HEK293 (cell line): ENCODE measurements at regions not wholly inside any gene's neighbourhood (a gene's known extent, or its start where the extent isn't known, plus 50 kb on each side); places are given as distances from the start of the nearest gene placed in this dataset.

Source experiments
- CTCF ChIA-PET: fragments of 350-600 bp; formaldehyde crosslinking; extraction: SDS; loops from one replicate; lab custom pipeline; 2021; ENCODE audit warnings: antibody characterized with exemption; lab: Yijun Ruan, JAX
- POLR2A ChIA-PET: fragments of 300-600 bp; formaldehyde crosslinking; extraction: SDS; loops from one replicate; lab custom pipeline; 2020; ENCODE audit warnings: antibody characterized with exemption, inconsistent platforms; lab: Yijun Ruan, JAX
- H3K27ac ChIP-seq: fragments of 200-500 bp; sonication (Bioruptor generic); 2 replicates; pipeline ENCODE4 v1.5.1; 2014; ENCODE audit warnings: low read depth, low read length, control low read depth, inconsistent platforms; ENCODE audit errors: extremely low read depth
- H3K36me3 ChIP-seq, 2 experiments: fragments of 200-500 bp in 1 of 2; sonication (Bioruptor generic) in 1 of 2; 1 replicate in 1 of 2; 2 replicates in 1 of 2; pipeline ENCODE4 v1.5.1; 2014 to 2017; ENCODE audit warnings: inconsistent platforms in 2 of 2, low read length in 2 of 2; ENCODE audit not compliant: control insufficient read depth in 2 of 2, insufficient read depth in 1 of 2
- H3K4me1 ChIP-seq: fragments of 200-500 bp; sonication (Bioruptor generic); 2 replicates; pipeline ENCODE4 v1.5.1; 2014; ENCODE audit warnings: mild to moderate bottlenecking, low read length, inconsistent platforms; ENCODE audit not compliant: control insufficient read depth, insufficient read depth
- H3K4me3 ChIP-seq: 2 replicates; pipeline ENCODE4 v1.5.1; 2011; ENCODE audit warnings: low read depth, mild to moderate bottlenecking, control low read depth, low read length, moderate library complexity
- H3K9me3 ChIP-seq: fragments of 200-500 bp; sonication (Bioruptor generic); 2 replicates; pipeline ENCODE4 v1.5.1; 2014; ENCODE audit warnings: low read depth, low read length, inconsistent platforms; ENCODE audit not compliant: control insufficient read depth, insufficient read depth
- CTCF ChIP-seq: fragments of 450-650 bp; formaldehyde crosslinking; IDR thresholded peaks from 2 replicates; pipeline ENCODE4 v1.5.1; 2016; ENCODE audit warnings: missing biosample characterization, missing genetic modification characterization
- GLIS1 ChIP-seq: fragments of 450-650 bp; formaldehyde crosslinking; IDR thresholded peaks from 2 replicates; pipeline ENCODE4 v1.5.1; 2016; ENCODE audit warnings: missing biosample characterization, missing genetic modification characterization
- IKZF3 ChIP-seq: fragments of 450-650 bp; IDR thresholded peaks from 2 replicates; pipeline ENCODE4 v1.5.0; 2018; ENCODE audit warnings: missing biosample characterization, mild to moderate bottlenecking, missing genetic modification characterization, moderate library complexity
- OVOL3 ChIP-seq: fragments of 450-650 bp; formaldehyde crosslinking; IDR thresholded peaks from 2 replicates; pipeline ENCODE4 v1.5.1; 2016; ENCODE audit warnings: missing biosample characterization, missing genetic modification characterization
- TCF7L2 ChIP-seq: IDR thresholded peaks from 2 replicates; pipeline ENCODE4 v1.6.1; 2011; ENCODE audit warnings: low read depth, mild to moderate bottlenecking, inconsistent platforms, low read length, moderate library complexity, borderline replicate concordance
- TRIM28 ChIP-seq: IDR thresholded peaks from 2 replicates; pipeline ENCODE4 v1.6.1; 2011; ENCODE audit warnings: low read length, control low read depth, borderline replicate concordance
- ZBTB1 ChIP-seq: fragments of 450-650 bp; formaldehyde crosslinking; IDR thresholded peaks from 2 replicates; pipeline ENCODE4 v1.5.1; 2016; ENCODE audit warnings: missing biosample characterization, missing genetic modification characterization
- ZBTB7A ChIP-seq: fragments of 450-650 bp; formaldehyde crosslinking; IDR thresholded peaks from 2 replicates; pipeline ENCODE4 v1.5.1; 2016; ENCODE audit warnings: low read depth, missing biosample characterization, missing genetic modification characterization
- ZFP41 ChIP-seq: fragments of 450-650 bp; formaldehyde crosslinking; IDR thresholded peaks from 2 replicates; pipeline ENCODE4 v1.5.1; 2016; ENCODE audit warnings: missing biosample characterization, missing genetic modification characterization, borderline replicate concordance
- ZNF174 ChIP-seq: fragments of 450-650 bp; formaldehyde crosslinking; IDR thresholded peaks from 2 replicates; pipeline ENCODE4 v1.5.0; 2017; ENCODE audit warnings: missing biosample characterization, mild to moderate bottlenecking, missing genetic modification characterization
- ZNF214 ChIP-seq: fragments of 450-650 bp; formaldehyde crosslinking; IDR thresholded peaks from 2 replicates; pipeline ENCODE4 v1.5.1; 2017; ENCODE audit warnings: missing biosample characterization, mild to moderate bottlenecking, missing genetic modification characterization, borderline replicate concordance
- ZNF266 ChIP-seq: fragments of 450-650 bp; formaldehyde crosslinking; IDR thresholded peaks from 2 replicates; pipeline ENCODE4 v1.5.1; 2016; ENCODE audit warnings: missing biosample characterization, missing genetic modification characterization, low read depth
- ZNF274 ChIP-seq, 2 experiments: fragments of 200-500 bp in 1 of 2; fragments of 450-650 bp in 1 of 2; sonication (Bioruptor generic) in 1 of 2; formaldehyde crosslinking in 1 of 2; IDR thresholded peaks; 2 replicates each; pipeline versions ENCODE4 v1.5.1 to v1.6.1; 2014 to 2016; ENCODE audit warnings: borderline replicate concordance in 1 of 2, inconsistent platforms in 1 of 2, low read length in 1 of 2, missing biosample characterization in 1 of 2, missing genetic modification characterization in 1 of 2
- ZNF302 ChIP-seq: fragments of 450-650 bp; formaldehyde crosslinking; IDR thresholded peaks from 2 replicates; pipeline ENCODE4 v1.5.1; 2016; ENCODE audit warnings: missing biosample characterization, missing genetic modification characterization, low read depth
- ZNF350 ChIP-seq: fragments of 450-650 bp; formaldehyde crosslinking; IDR thresholded peaks from 2 replicates; pipeline ENCODE4 v1.5.0; 2017; ENCODE audit warnings: missing biosample characterization, mild to moderate bottlenecking, missing genetic modification characterization
- ZNF404 ChIP-seq: fragments of 450-650 bp; formaldehyde crosslinking; IDR thresholded peaks from 2 replicates; pipeline ENCODE4 v1.5.1; 2017; ENCODE audit warnings: missing biosample characterization, missing genetic modification characterization
- ZNF48 ChIP-seq: fragments of 450-650 bp; formaldehyde crosslinking; IDR thresholded peaks from 2 replicates; pipeline ENCODE4 v1.5.1; 2016; ENCODE audit warnings: missing biosample characterization, missing genetic modification characterization
- ZNF501 ChIP-seq: fragments of 450-650 bp; formaldehyde crosslinking; IDR thresholded peaks from 2 replicates; pipeline ENCODE4 v1.5.1; 2016; ENCODE audit warnings: missing biosample characterization, missing genetic modification characterization
- ZNF548 ChIP-seq: fragments of 450-650 bp; formaldehyde crosslinking; IDR thresholded peaks from 2 replicates; pipeline ENCODE4 v1.5.1; 2016; ENCODE audit warnings: missing biosample characterization, missing genetic modification characterization
- ZNF561 ChIP-seq: fragments of 450-650 bp; IDR thresholded peaks from 2 replicates; pipeline ENCODE4 v1.5.1; 2018; ENCODE audit warnings: missing biosample characterization, missing genetic modification characterization, borderline replicate concordance
- ZNF571 ChIP-seq: fragments of 450-650 bp; formaldehyde crosslinking; IDR thresholded peaks from 2 replicates; pipeline ENCODE4 v1.5.0; 2017; ENCODE audit warnings: missing biosample characterization, missing genetic modification characterization
- ZNF654 ChIP-seq: fragments of 450-650 bp; formaldehyde crosslinking; IDR thresholded peaks from 2 replicates; pipeline ENCODE4 v1.5.1; 2016; ENCODE audit warnings: low read depth, missing biosample characterization, missing genetic modification characterization
- ZNF747 ChIP-seq: fragments of 450-650 bp; formaldehyde crosslinking; IDR thresholded peaks from 2 replicates; pipeline ENCODE4 v1.5.1; 2016; ENCODE audit warnings: missing biosample characterization, missing genetic modification characterization
- ZNF791 ChIP-seq: fragments of 450-650 bp; formaldehyde crosslinking; IDR thresholded peaks from 2 replicates; pipeline ENCODE4 v1.5.1; 2016; ENCODE audit warnings: missing biosample characterization, missing genetic modification characterization
- ZSCAN16 ChIP-seq: fragments of 450-650 bp; formaldehyde crosslinking; IDR thresholded peaks from 2 replicates; pipeline ENCODE4 v1.5.1; 2016; ENCODE audit warnings: missing biosample characterization, missing genetic modification characterization
- TF ChIP-seq, protein P1 (sequence below): fragments of 450-650 bp; formaldehyde crosslinking; IDR thresholded peaks from 2 replicates; pipeline ENCODE4; 2016; ENCODE audit warnings: missing biosample characterization, missing genetic modification characterization
- TF ChIP-seq, protein P2 (sequence below): fragments of 450-650 bp; formaldehyde crosslinking; IDR thresholded peaks from 2 replicates; pipeline ENCODE4 v1.5.1; 2017; ENCODE audit warnings: missing biosample characterization, missing genetic modification characterization
- TF ChIP-seq, protein P3 (sequence below): fragments of 450-650 bp; formaldehyde crosslinking; IDR thresholded peaks from 2 replicates; pipeline ENCODE4 v1.5.1; 2017; ENCODE audit warnings: missing biosample characterization, missing genetic modification characterization

- TF ChIP-seq GLIS1 (no peak), ZNF501 (tag by site-specific recombination) (no peak), ZNF302 (no peak)
- TF ChIP-seq, all 188 proteins: peak for 0
Observed at GRCh38 chr6:148081076-148081475, 261.6 kb upstream of the SASH1 start (continued).

GRCh38 chr6:148082044-148082443 is 260.6 kb upstream of the SASH1 start:
- POLR2A ChIA-PET, result no interaction called here
- Histone ChIP-seq H3K27ac (no peak overlapping the region), H3K9me3 (no peaks in the 10 kb centered on the region), H3K4me1 (no peaks in the 10 kb centered on the region), H3K36me3 (no peaks in the 10 kb centered on the region), H3K4me3 (no peak overlapping the region)
- TF ChIP-seq ZNF561 (tag by site-specific recombination) (no peak), ZSCAN16 (tag by site-specific recombination) (no peak), IKZF3 (tag by site-specific recombination) (no peak), ZNF214 (tag by site-specific recombination) (no peak)
- TF ChIP-seq, protein P1, sequence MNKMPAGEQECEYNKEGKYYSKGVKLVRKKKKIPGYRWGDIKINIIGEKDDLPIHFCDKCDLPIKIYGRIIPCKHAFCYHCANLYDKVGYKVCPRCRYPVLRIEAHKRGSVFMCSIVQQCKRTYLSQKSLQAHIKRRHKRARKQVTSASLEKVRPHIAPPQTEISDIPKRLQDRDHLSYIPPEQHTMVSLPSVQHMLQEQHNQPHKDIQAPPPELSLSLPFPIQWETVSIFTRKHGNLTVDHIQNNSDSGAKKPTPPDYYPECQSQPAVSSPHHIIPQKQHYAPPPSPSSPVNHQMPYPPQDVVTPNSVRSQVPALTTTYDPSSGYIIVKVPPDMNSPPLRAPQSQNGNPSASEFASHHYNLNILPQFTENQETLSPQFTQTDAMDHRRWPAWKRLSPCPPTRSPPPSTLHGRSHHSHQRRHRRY, result no peak
- CTCF ChIA-PET, result interaction anchor here (1.0 to 1.2 kb wide), 3 partner anchors 15 to 700 kb away, joined by 3 read pairs; no protein-coding TSS in a partner anchor

GRCh38 chr6:148082696-148083095 is 259.9 kb upstream of the SASH1 start:
- ChIA-PET CTCF (interaction anchor here (1.0 to 1.1 kb wide), 2 partner anchors 20 to 701 kb away, joined by 3 read pairs; no protein-coding TSS in a partner anchor), POLR2A (no interaction called here)
- no peak for TF ChIP-seq ZNF654
- TF ChIP-seq CTCF (tag by site-specific recombination), result no peak
- TF ChIP-seq ZNF548, result no peak
- TF ChIP-seq ZNF791 (tag by site-specific recombination), result no peak
- no peak for TF ChIP-seq OVOL3 (tag by site-specific recombination)
- no peak for TF ChIP-seq ZBTB1 (tag by site-specific recombination)
- no peak for TF ChIP-seq ZNF350
- no peak for TF ChIP-seq ZNF404 (tag by site-specific recombination)
- no peak for TF ChIP-seq ZNF48
- no peak for TF ChIP-seq TRIM28
- TF ChIP-seq ZNF174 (tag by site-specific recombination), result no peak
- no peak for TF ChIP-seq ZNF266
- no peak for TF ChIP-seq ZNF571 (tag by site-specific recombination)
- TF ChIP-seq ZBTB7A, result no peak
- TF ChIP-seq, protein P2, sequence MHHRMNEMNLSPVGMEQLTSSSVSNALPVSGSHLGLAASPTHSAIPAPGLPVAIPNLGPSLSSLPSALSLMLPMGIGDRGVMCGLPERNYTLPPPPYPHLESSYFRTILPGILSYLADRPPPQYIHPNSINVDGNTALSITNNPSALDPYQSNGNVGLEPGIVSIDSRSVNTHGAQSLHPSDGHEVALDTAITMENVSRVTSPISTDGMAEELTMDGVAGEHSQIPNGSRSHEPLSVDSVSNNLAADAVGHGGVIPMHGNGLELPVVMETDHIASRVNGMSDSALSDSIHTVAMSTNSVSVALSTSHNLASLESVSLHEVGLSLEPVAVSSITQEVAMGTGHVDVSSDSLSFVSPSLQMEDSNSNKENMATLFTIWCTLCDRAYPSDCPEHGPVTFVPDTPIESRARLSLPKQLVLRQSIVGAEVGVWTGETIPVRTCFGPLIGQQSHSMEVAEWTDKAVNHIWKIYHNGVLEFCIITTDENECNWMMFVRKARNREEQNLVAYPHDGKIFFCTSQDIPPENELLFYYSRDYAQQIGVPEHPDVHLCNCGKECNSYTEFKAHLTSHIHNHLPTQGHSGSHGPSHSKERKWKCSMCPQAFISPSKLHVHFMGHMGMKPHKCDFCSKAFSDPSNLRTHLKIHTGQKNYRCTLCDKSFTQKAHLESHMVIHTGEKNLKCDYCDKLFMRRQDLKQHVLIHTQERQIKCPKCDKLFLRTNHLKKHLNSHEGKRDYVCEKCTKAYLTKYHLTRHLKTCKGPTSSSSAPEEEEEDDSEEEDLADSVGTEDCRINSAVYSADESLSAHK (tag by site-specific recombination), result no peak
- no peak for TF ChIP-seq ZFP41 (tag by site-specific recombination)
- no peak for TF ChIP-seq ZNF747 (tag by site-specific recombination)
- TF ChIP-seq ZNF274 (IDR thresholded peaks at IDR 0.05; ENCODE audit: low read length), result no peak
- no peak for TF ChIP-seq ZNF274 (tag by site-specific recombination; IDR thresholded peaks at IDR 0.05; ENCODE audit: borderline replicate concordance)
- no peak for TF ChIP-seq TCF7L2
- TF ChIP-seq, protein P3, sequence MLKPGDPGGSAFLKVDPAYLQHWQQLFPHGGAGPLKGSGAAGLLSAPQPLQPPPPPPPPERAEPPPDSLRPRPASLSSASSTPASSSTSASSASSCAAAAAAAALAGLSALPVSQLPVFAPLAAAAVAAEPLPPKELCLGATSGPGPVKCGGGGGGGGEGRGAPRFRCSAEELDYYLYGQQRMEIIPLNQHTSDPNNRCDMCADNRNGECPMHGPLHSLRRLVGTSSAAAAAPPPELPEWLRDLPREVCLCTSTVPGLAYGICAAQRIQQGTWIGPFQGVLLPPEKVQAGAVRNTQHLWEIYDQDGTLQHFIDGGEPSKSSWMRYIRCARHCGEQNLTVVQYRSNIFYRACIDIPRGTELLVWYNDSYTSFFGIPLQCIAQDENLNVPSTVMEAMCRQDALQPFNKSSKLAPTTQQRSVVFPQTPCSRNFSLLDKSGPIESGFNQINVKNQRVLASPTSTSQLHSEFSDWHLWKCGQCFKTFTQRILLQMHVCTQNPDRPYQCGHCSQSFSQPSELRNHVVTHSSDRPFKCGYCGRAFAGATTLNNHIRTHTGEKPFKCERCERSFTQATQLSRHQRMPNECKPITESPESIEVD (tag by site-specific recombination), result no peak
- TF ChIP-seq, all 188 proteins: peak for 0
- no peaks in the 10 kb centered on the region for H3K36me3 ChIP-seq
- no peaks in the 10 kb centered on the region for H3K9me3 ChIP-seq
- no peaks in the 10 kb centered on the region for H3K4me1 ChIP-seq
- no peak overlapping the region for H3K27ac ChIP-seq
- no peak overlapping the region for H3K4me3 ChIP-seq
